ENCODE measurements at regions not wholly inside any gene's neighbourhood (a gene's known extent, or its start where the extent isn't known, plus 50 kb on each side); places are given as distances from the start of the nearest gene placed in this dataset.

- DNase-seq, result no peak
Measured at GRCh38 chr2:33791625-33792024, 192.5 kb upstream of the FAM98A start.

- DNase-seq, result no peak
Measured at GRCh38 chr2:33788044-33788443, 188.9 kb upstream of the FAM98A start.

- no peak for DNase-seq
Measured at GRCh38 chr2:33786881-33787280, 187.8 kb upstream of the FAM98A start.

GRCh38 chr2:33785201-33786106 is 186.4 kb upstream of the FAM98A start:
- DNase-seq, result peak in 1 of 51 donors; percentile 3

GRCh38 chr2:33784488-33784887 is 185.4 kb upstream of the FAM98A start:
- no peak for DNase-seq

- DNase-seq, result peak in 3 of 51 donors; percentile 1 to 14 (median 8)
Measured at GRCh38 chr2:33782395-33783230, 183.5 kb upstream of the FAM98A start.

- DNase-seq, result no peak
Measured at GRCh38 chr2:33777786-33778185, 178.7 kb upstream of the FAM98A start.

GRCh38 chr2:33775306-33775705 is 176.2 kb upstream of the FAM98A start:
- no peak for DNase-seq

GRCh38 chr2:33770023-33770422 is 170.9 kb upstream of the FAM98A start:
- DNase-seq, result no peak

GRCh38 chr2:33766175-33766574 is 167.1 kb upstream of the FAM98A start:
- no peak for DNase-seq

- DNase-seq, result peak in 3 of 51 donors; percentile 4 to 21 (median 7)
Measured at GRCh38 chr2:33765122-33765521, 166.0 kb upstream of the FAM98A start.

- no peak for DNase-seq
Measured at GRCh38 chr2:33764551-33764950, 165.5 kb upstream of the FAM98A start.

- DNase-seq, result no peak
Measured at GRCh38 chr2:33763671-33764310, 164.7 kb upstream of the FAM98A start.

- no peak for DNase-seq
Measured at GRCh38 chr2:33762636-33763035, 163.5 kb upstream of the FAM98A start.

- no peak for DNase-seq
Measured at GRCh38 chr2:33746208-33746800, 147.2 kb upstream of the FAM98A start.

- no peak for DNase-seq
Measured at GRCh38 chr2:33735096-33735495, 136.0 kb upstream of the FAM98A start.

GRCh38 chr2:33730804-33731203 is 131.7 kb upstream of the FAM98A start:
- DNase-seq, result no peak

- no peak for DNase-seq
Measured at GRCh38 chr2:33730193-33730592, 131.1 kb upstream of the FAM98A start.

- no peak for DNase-seq
Measured at GRCh38 chr2:33729353-33729752, 130.3 kb upstream of the FAM98A start.

GRCh38 chr2:33728106-33728505 is 129.0 kb upstream of the FAM98A start:
- DNase-seq, result no peak

GRCh38 chr2:33727361-33728032 is 128.4 kb upstream of the FAM98A start:
- DNase-seq, result no peak
